Endodermal cell (in vitro differentiated cells): ENCODE measurements at regions not wholly inside any gene's neighbourhood (a gene's known extent, or its start where the extent isn't known, plus 50 kb on each side); places are given as distances from the start of the nearest gene placed in this dataset.

Experiments
- DNase-seq: peaks from one replicate; pipeline ENCODE4 v3.0.0-alpha.2; 2017
- H3K27ac ChIP-seq: 2 replicates; pipeline ENCODE4 v1.5.1; 2013; ENCODE audit warnings: mild to moderate bottlenecking, low read depth, low read length, moderate library complexity
- H3K27me3 ChIP-seq: 2 replicates; pipeline ENCODE4 v1.6.1; 2013; ENCODE audit warnings: mild to moderate bottlenecking, low read length, moderate library complexity; ENCODE audit not compliant: insufficient read depth, control insufficient read depth, poor library complexity, severe bottlenecking
- H3K36me3 ChIP-seq: 2 replicates; pipeline ENCODE4 v1.7.0; 2013; ENCODE audit warnings: mild to moderate bottlenecking, low read length, moderate library complexity; ENCODE audit not compliant: control insufficient read depth, insufficient read depth
- H3K4me1 ChIP-seq: one replicate; pipeline ENCODE4 v1.7.0; 2013; ENCODE audit warnings: low read length; ENCODE audit not compliant: control insufficient read depth, insufficient read depth
- H3K4me3 ChIP-seq: 2 replicates; pipeline ENCODE4 v1.5.1; 2013; ENCODE audit warnings: mild to moderate bottlenecking, low read length, moderate library complexity
- H3K9ac ChIP-seq: 2 replicates; pipeline ENCODE4 v1.6.1; 2013; ENCODE audit warnings: mild to moderate bottlenecking, low read length, moderate library complexity; ENCODE audit not compliant: poor library complexity, severe bottlenecking; ENCODE audit errors: extremely low read depth
- H3K9me3 ChIP-seq: 2 replicates; pipeline ENCODE4 v1.6.1; 2013; ENCODE audit warnings: mild to moderate bottlenecking, low read length, moderate library complexity; ENCODE audit not compliant: control insufficient read depth
- H3K27ac Mint-ChIP-seq: 2 replicates; pipeline ENCODE4 v1.8.0; 2020; ENCODE audit warnings: mixed read lengths
- H3K27me3 Mint-ChIP-seq: 2 replicates; pipeline ENCODE4 v1.8.0; 2021; ENCODE audit warnings: mild to moderate bottlenecking, mixed read lengths; ENCODE audit not compliant: insufficient read depth
- H3K36me3 Mint-ChIP-seq: 2 replicates; pipeline ENCODE4 v1.8.0; 2020; ENCODE audit warnings: low read depth, mixed read lengths
- H3K4me1 Mint-ChIP-seq: 2 replicates; pipeline ENCODE4 v1.8.0; 2020; ENCODE audit warnings: mixed read lengths
- H3K4me3 Mint-ChIP-seq: 2 replicates; pipeline ENCODE4 v1.8.0; 2020; ENCODE audit warnings: mild to moderate bottlenecking, moderate library complexity, mixed read lengths
- H3K9me3 Mint-ChIP-seq: 2 replicates; pipeline ENCODE4 v1.8.0; 2020; ENCODE audit warnings: mild to moderate bottlenecking, mixed read lengths
- CTCF ChIP-seq: fragments of 200-600 bp; sonication (generic); conservative IDR thresholded peaks from 2 replicates; pipeline ENCODE4 v1.5.0; 2021; ENCODE audit warnings: antibody characterized with exemption, mild to moderate bottlenecking
- WGBS, 2 experiments: methylation state at CpG; one replicate each; pipeline versions ENCODE4 v1.1.5 to v1.1.7; 2013; ENCODE audit warnings: missing lambda C conversion rate in 2 of 2, mixed read lengths in 1 of 2; ENCODE audit not compliant: insufficient coverage in 1 of 2, insufficient read length in 1 of 2; 5-methylcytosine and 5-hydroxymethylcytosine counted together

- H3K4me3 Mint-ChIP-seq, result no peak overlapping the region
- no peak overlapping the region for H3K9ac ChIP-seq
- no peaks in the 10 kb centered on the region for H3K9me3 Mint-ChIP-seq
- no peak overlapping the region for H3K4me3 ChIP-seq
- H3K27ac ChIP-seq, result no peak overlapping the region
- H3K27me3 ChIP-seq, result no peaks in the 10 kb centered on the region
- no peaks in the 10 kb centered on the region for H3K4me1 ChIP-seq
- H3K36me3 Mint-ChIP-seq, result no peaks in the 10 kb centered on the region
- no peaks in the 10 kb centered on the region for H3K9me3 ChIP-seq
- no peaks in the 10 kb centered on the region for H3K36me3 ChIP-seq
- no peak for TF ChIP-seq CTCF
- no peak overlapping the region for H3K27ac Mint-ChIP-seq
- no peak for DNase-seq
- H3K4me1 Mint-ChIP-seq, result peaks cover 7% of the 10 kb centered on the region
- H3K27me3 Mint-ChIP-seq, result no peaks in the 10 kb centered on the region
- WGBS, 2 experiments, result 91 to 94% methylated on average over 5 to 6 of the region's 6 CpGs
These were observed 185.3 kb downstream of the FAM170A start for GRCh38 chr5:119814655-119815054.

- H3K4me1 ChIP-seq, result no peaks in the 10 kb centered on the region
- H3K36me3 ChIP-seq, result no peaks in the 10 kb centered on the region
- DNase-seq, result no peak
- H3K4me3 Mint-ChIP-seq, result no peak overlapping the region
- H3K27ac ChIP-seq, result no peak overlapping the region
- H3K27me3 Mint-ChIP-seq, result no peaks in the 10 kb centered on the region
- no peaks in the 10 kb centered on the region for H3K9me3 Mint-ChIP-seq
- H3K9ac ChIP-seq, result no peak overlapping the region
- H3K9me3 ChIP-seq, result no peaks in the 10 kb centered on the region
- no peak overlapping the region for H3K4me3 ChIP-seq
- no peak for TF ChIP-seq CTCF
- H3K36me3 Mint-ChIP-seq, result no peaks in the 10 kb centered on the region
- peaks cover 7% of the 10 kb centered on the region for H3K4me1 Mint-ChIP-seq
- H3K27me3 ChIP-seq, result no peaks in the 10 kb centered on the region
- H3K27ac Mint-ChIP-seq, result no peak overlapping the region
These were observed 186.7 kb downstream of the FAM170A start for GRCh38 chr5:119816055-119816454.

- no peak overlapping the region for H3K4me3 Mint-ChIP-seq
- WGBS, 2 experiments, result 95 to 100% methylated on average over 1 of the region's 1 CpG
These were observed 190.7 kb downstream of the FAM170A start for GRCh38 chr5:119820016-119820415.

More at GRCh38 chr5:119820016-119820415, 190.7 kb downstream of the FAM170A start:
- Histone ChIP-seq H3K9me3 (no peaks in the 10 kb centered on the region), H3K9ac (no peak overlapping the region), H3K4me1 (no peaks in the 10 kb centered on the region), H3K4me3 (no peak overlapping the region), H3K36me3 (no peaks in the 10 kb centered on the region), H3K27me3 (no peaks in the 10 kb centered on the region), H3K27ac (no peak overlapping the region)
- DNase-seq, result no peak
- no peak for TF ChIP-seq CTCF
- Mint-ChIP-seq H3K4me1 (peaks cover 7% of the 10 kb centered on the region), H3K27me3 (no peaks in the 10 kb centered on the region), H3K27ac (no peak overlapping the region), H3K9me3 (no peaks in the 10 kb centered on the region), H3K36me3 (no peaks in the 10 kb centered on the region)
